PC-3 (cell line): ENCODE measurements at regions not wholly inside any gene's neighbourhood (a gene's known extent, or its start where the extent isn't known, plus 50 kb on each side); places are given as distances from the start of the nearest gene placed in this dataset.
"Not testable (repeated sequence)": the region's sequence is repeated elsewhere in the genome, so short reads cannot be mapped to it uniquely, and the experiment has no call there.

ENCODE experiments used
- ATAC-seq: fragments of 200-7000 bp; cut with Tn5 transposase; 2 replicates; pipeline ENCODE4 v1.9.1; 2020; ENCODE audit warnings: mild to moderate bottlenecking, moderate library complexity
- BruUV-seq: library from RNA; stranded (reverse); fragments of 400-500 nt; replicated peaks from 2 replicates; lab custom pipeline; 2021; lab: Mats Ljungman, UMichigan
- CTCF ChIA-PET: fragments of 300-600 bp; sonication (Branson Sonifier 250); formaldehyde crosslinking; loops from one replicate; lab custom pipeline; 2022; ENCODE audit warnings: antibody characterized with exemption; lab: Charles Lee
- POLR2A ChIA-PET: fragments of 300-600 bp; sonication (Branson Sonifier 250); formaldehyde crosslinking; loops from one replicate; lab custom pipeline; 2022; ENCODE audit warnings: antibody characterized with exemption; ENCODE audit not compliant: unreplicated experiment; lab: Charles Lee
- DNase-seq: peaks from one replicate; pipeline ENCODE4 v3.0.0-alpha.2; 2015
- H2AFZ ChIP-seq: fragments of 300-600 bp; sonication (generic); 2 replicates; pipeline ENCODE4 v1.6.0; 2016; ENCODE audit warnings: antibody characterized with exemption, low read length
- H3F3A ChIP-seq: fragments of 300-600 bp; sonication (generic); one replicate; pipeline ENCODE4 v1.6.0; 2017; ENCODE audit warnings: antibody characterized with exemption, low read length, control low read depth, mild to moderate bottlenecking; ENCODE audit not compliant: unreplicated experiment
- H3K27ac ChIP-seq: fragments of 300-600 bp; sonication (generic); 2 replicates; pipeline ENCODE4 v1.5.1; 2016; ENCODE audit warnings: mild to moderate bottlenecking, low read length
- H3K27me3 ChIP-seq: fragments of 300-600 bp; sonication (generic); 2 replicates; pipeline ENCODE4 v1.6.1; 2016; ENCODE audit warnings: low read length, mixed read lengths
- H3K36me3 ChIP-seq: fragments of 300-600 bp; sonication (generic); 2 replicates; pipeline ENCODE4 v1.6.1; 2016; ENCODE audit warnings: low read depth, mixed run types, low read length, mixed read lengths
- H3K4me1 ChIP-seq: fragments of 300-600 bp; sonication (generic); 2 replicates; pipeline ENCODE4 v1.5.1; 2016; ENCODE audit warnings: low read length; ENCODE audit not compliant: insufficient read depth
- H3K4me2 ChIP-seq: fragments of 300-600 bp; sonication (generic); 2 replicates; pipeline ENCODE4 v1.6.0; 2016; ENCODE audit warnings: low read length
- H3K4me3 ChIP-seq: fragments of 300-600 bp; sonication (generic); 2 replicates; pipeline ENCODE4 v1.5.1; 2016; ENCODE audit warnings: mild to moderate bottlenecking, low read length, mixed read lengths
- H3K79me2 ChIP-seq: fragments of 300-600 bp; sonication (generic); 2 replicates; pipeline ENCODE4 v1.6.1; 2017; ENCODE audit warnings: low read length, mixed read lengths
- H3K9ac ChIP-seq: fragments of 300-600 bp; sonication (generic); 2 replicates; pipeline ENCODE4 v1.6.0; 2016; ENCODE audit warnings: mild to moderate bottlenecking, low read length
- H3K9me2 ChIP-seq: fragments of 300-600 bp; sonication (generic); replicated peaks from 2 replicates; pipeline ENCODE4 v1.6.1; 2016; ENCODE audit warnings: mixed run types, low read length, mixed read lengths
- H3K9me3 ChIP-seq: fragments of 300-600 bp; sonication (generic); 2 replicates; pipeline ENCODE4 v1.6.1; 2016; ENCODE audit warnings: low read length, mixed read lengths
- H4K20me1 ChIP-seq: fragments of 300-600 bp; sonication (generic); 2 replicates; pipeline ENCODE4 v1.6.1; 2016; ENCODE audit warnings: low read length, mixed read lengths
- CTCF ChIP-seq: fragments of 300-600 bp; sonication (generic); conservative IDR thresholded peaks from 2 replicates; pipeline ENCODE4 v1.5.1; 2017; ENCODE audit warnings: antibody characterized with exemption, low read depth, mild to moderate bottlenecking, low read length
- EZH2 ChIP-seq: fragments of 300-600 bp; sonication (generic); IDR thresholded peaks from one replicate; pipeline ENCODE4 v1.6.1; 2017; ENCODE audit warnings: antibody characterized with exemption, mild to moderate bottlenecking, low read length; ENCODE audit not compliant: unreplicated experiment
- EZH2phosphoT487 ChIP-seq: fragments of 300-600 bp; sonication (generic); IDR thresholded peaks from 2 replicates; pipeline ENCODE4 v1.6.1; 2018; ENCODE audit warnings: mild to moderate bottlenecking, antibody characterized with exemption, low read length, borderline replicate concordance
- intact Hi-C: fragments of 100-400 bp; cut with micrococcal nuclease; formaldehyde crosslinking; loops from 2 replicates; pipeline ENCODE4 v1.9.0; 2023

- POLR2A ChIA-PET, H3K9me3 ChIP-seq, H2AFZ ChIP-seq, H3K9me2 ChIP-seq, CTCF ChIA-PET, H3K27me3 ChIP-seq, H3K4me2 ChIP-seq, H3K79me2 ChIP-seq, BruUV-seq, H3K4me1 ChIP-seq, H3K27ac ChIP-seq, H3F3A ChIP-seq, H3K9ac ChIP-seq, H4K20me1 ChIP-seq, intact Hi-C loops, ATAC-seq, H3K4me3 ChIP-seq, DNase-seq, H3K36me3 ChIP-seq: not testable (repeated sequence)
These were observed 271.9 kb upstream of the NRSN1 start for GRCh38 chr6:23854154-23854553.

- no peaks in the 10 kb centered on the region for H3K36me3 ChIP-seq
- DNase-seq (no peak), ATAC-seq (no peak)
- no peak overlapping the region for H3K27ac ChIP-seq
- no TSS peak for BruUV-seq
- H3F3A ChIP-seq = no peaks in the 10 kb centered on the region
- no peaks in the 10 kb centered on the region for H3K4me1 ChIP-seq
- H3K4me3 ChIP-seq = no peak overlapping the region
- no peaks in the 10 kb centered on the region for H3K9me2 ChIP-seq
- no peaks in the 10 kb centered on the region for H3K9me3 ChIP-seq
- H3K27me3 ChIP-seq = peaks cover 17% of the 10 kb centered on the region
- H4K20me1 ChIP-seq = no peaks in the 10 kb centered on the region
- no peak overlapping the region for H3K4me2 ChIP-seq
- intact Hi-C loops = no loop called here
- ChIA-PET CTCF (no interaction called here), POLR2A (no interaction called here)
- no peak overlapping the region for H3K9ac ChIP-seq
- H3K79me2 ChIP-seq = no peaks in the 10 kb centered on the region
- TF ChIP-seq EZH2 (no peak), CTCF (no peak), EZH2phosphoT487 (no peak)
- H2AFZ ChIP-seq = no peak overlapping the region
These were observed 270.4 kb upstream of the NRSN1 start for GRCh38 chr6:23855497-23856116.

GRCh38 chr6:23870496-23870895 lies 255.5 kb upstream of the NRSN1 start:
- ATAC-seq (no peak), DNase-seq (no peak)
- intact Hi-C loops = no loop called here
- H3K4me1 ChIP-seq = no peaks in the 10 kb centered on the region
- no peak overlapping the region for H3K4me2 ChIP-seq
- peaks cover 46% of the 10 kb centered on the region for H3K27me3 ChIP-seq
- no TSS peak for BruUV-seq
- ChIA-PET POLR2A (no interaction called here), CTCF (interaction anchor here (0.5 to 0.6 kb wide), 2 partner anchors 146 to 1043 kb away, joined by 3 read pairs; no protein-coding TSS in a partner anchor)
- no peaks in the 10 kb centered on the region for H3F3A ChIP-seq
- H3K36me3 ChIP-seq = no peaks in the 10 kb centered on the region
- H4K20me1 ChIP-seq = no peaks in the 10 kb centered on the region
- no peaks in the 10 kb centered on the region for H3K9me2 ChIP-seq
- H3K27ac ChIP-seq = no peak overlapping the region
- H2AFZ ChIP-seq = no peak overlapping the region
- H3K9me3 ChIP-seq = no peaks in the 10 kb centered on the region
- no peak overlapping the region for H3K9ac ChIP-seq
- no peak overlapping the region for H3K4me3 ChIP-seq
- H3K79me2 ChIP-seq = no peaks in the 10 kb centered on the region
- TF ChIP-seq EZH2 (no peak), CTCF (no peak), EZH2phosphoT487 (no peak)
